Neural progenitor cell (in vitro differentiated cells): ENCODE measurements at regions not wholly inside any gene's neighbourhood (a gene's known extent, or its start where the extent isn't known, plus 50 kb on each side); places are given as distances from the start of the nearest gene placed in this dataset.

ENCODE experiments used
- DNase-seq: peaks from one replicate; pipeline ENCODE4 v3.0.0-alpha.2; 2016; ENCODE audit warnings: low spot score
- H2AFZ ChIP-seq: fragments of 200-600 bp; sonication (generic); replicated peaks from 2 replicates; pipeline ENCODE4 v1.6.1; 2016; ENCODE audit warnings: antibody characterized with exemption
- H3F3A ChIP-seq: fragments of 200-600 bp; sonication (generic); 2 replicates; pipeline ENCODE4 v1.6.1; 2016; ENCODE audit warnings: antibody characterized with exemption, low read depth
- H3K27ac ChIP-seq: fragments of 200-600 bp; sonication (generic); 2 replicates; pipeline ENCODE4 v1.5.1; 2016; ENCODE audit warnings: mild to moderate bottlenecking
- H3K27me3 ChIP-seq: fragments of 200-600 bp; sonication (generic); 2 replicates; pipeline ENCODE4 v1.6.1; 2016; ENCODE audit warnings: mild to moderate bottlenecking, moderate library complexity
- H3K36me3 ChIP-seq: fragments of 200-600 bp; sonication (generic); 2 replicates; pipeline ENCODE4 v1.5.1; 2016
- H3K4me1 ChIP-seq: fragments of 200-600 bp; sonication (generic); 2 replicates; pipeline ENCODE4 v1.6.1; 2016; ENCODE audit warnings: mixed run types
- H3K4me2 ChIP-seq: fragments of 200-600 bp; sonication (generic); 2 replicates; pipeline ENCODE4 v1.6.1; 2016
- H3K4me3 ChIP-seq: fragments of 200-600 bp; sonication (generic); 2 replicates; pipeline ENCODE4 v1.5.1; 2016
- H3K79me2 ChIP-seq: fragments of 200-600 bp; sonication (generic); 2 replicates; pipeline ENCODE4 v1.6.1; 2016; ENCODE audit warnings: low read depth
- H3K9ac ChIP-seq: fragments of 200-600 bp; sonication (generic); 2 replicates; pipeline ENCODE4 v1.6.1; 2016
- H3K9me3 ChIP-seq: fragments of 200-600 bp; sonication (generic); 2 replicates; pipeline ENCODE4 v1.5.1; 2016; ENCODE audit warnings: low read depth
- H4K20me1 ChIP-seq: fragments of 200-600 bp; sonication (generic); 2 replicates; pipeline ENCODE4 v1.6.1; 2016; ENCODE audit warnings: low read depth
- H3K27ac Mint-ChIP-seq: 3 replicates; pipeline ENCODE4 v1.8.0; 2021; ENCODE audit warnings: mixed read lengths
- H3K27me3 Mint-ChIP-seq: 2 replicates; pipeline ENCODE4 v1.8.0; 2022; ENCODE audit warnings: low read depth, mild to moderate bottlenecking, inconsistent platforms, moderate library complexity, mixed read lengths; ENCODE audit not compliant: insufficient read depth
- H3K36me3 Mint-ChIP-seq: 3 replicates; pipeline ENCODE4 v1.8.0; 2021; ENCODE audit warnings: mixed read lengths
- H3K4me1 Mint-ChIP-seq: 3 replicates; pipeline ENCODE4 v1.8.0; 2021; ENCODE audit warnings: mixed read lengths
- H3K4me3 Mint-ChIP-seq: 3 replicates; pipeline ENCODE4 v1.8.0; 2021; ENCODE audit warnings: mild to moderate bottlenecking, moderate library complexity, mixed read lengths
- H3K9me3 Mint-ChIP-seq: 3 replicates; pipeline ENCODE4 v1.8.0; 2020; ENCODE audit warnings: mixed read lengths
- EZH2 ChIP-seq: fragments of 200-600 bp; sonication (generic); IDR thresholded peaks from 2 replicates; pipeline ENCODE4 v1.6.1; 2017; ENCODE audit warnings: antibody characterized with exemption, mild to moderate bottlenecking, moderate library complexity
- EZH2phosphoT487 ChIP-seq: fragments of 200-600 bp; sonication (generic); IDR thresholded peaks from 2 replicates; pipeline ENCODE4 v1.6.1; 2017; ENCODE audit warnings: antibody characterized with exemption
- TF ChIP-seq, protein P1 (sequence below): fragments of 200-600 bp; sonication (generic); IDR thresholded peaks from 2 replicates; pipeline ENCODE4 v1.5.1; 2017; ENCODE audit warnings: antibody characterized with exemption, mild to moderate bottlenecking

- Histone ChIP-seq H3K27me3 (no peaks in the 10 kb centered on the region), H3K9ac (no peak overlapping the region), H3K27ac (no peak overlapping the region), H3K79me2 (no peaks in the 10 kb centered on the region), H3K4me2 (no peak overlapping the region), H3F3A (no peaks in the 10 kb centered on the region), H2AFZ (no peak overlapping the region), H3K36me3 (no peaks in the 10 kb centered on the region), H3K4me1 (peaks cover 18% of the 10 kb centered on the region), H3K9me3 (no peaks in the 10 kb centered on the region), H4K20me1 (no peaks in the 10 kb centered on the region), H3K4me3 (no peak overlapping the region)
- Mint-ChIP-seq H3K27ac (no peak overlapping the region), H3K9me3 (no peaks in the 10 kb centered on the region), H3K27me3 (peaks cover 2% of the 10 kb centered on the region), H3K36me3 (no peaks in the 10 kb centered on the region), H3K4me3 (no peak overlapping the region), H3K4me1 (peaks cover 23% of the 10 kb centered on the region)
- no peak for DNase-seq
- TF ChIP-seq EZH2phosphoT487 (no peak), EZH2 (no peak)
- TF ChIP-seq, protein P1, sequence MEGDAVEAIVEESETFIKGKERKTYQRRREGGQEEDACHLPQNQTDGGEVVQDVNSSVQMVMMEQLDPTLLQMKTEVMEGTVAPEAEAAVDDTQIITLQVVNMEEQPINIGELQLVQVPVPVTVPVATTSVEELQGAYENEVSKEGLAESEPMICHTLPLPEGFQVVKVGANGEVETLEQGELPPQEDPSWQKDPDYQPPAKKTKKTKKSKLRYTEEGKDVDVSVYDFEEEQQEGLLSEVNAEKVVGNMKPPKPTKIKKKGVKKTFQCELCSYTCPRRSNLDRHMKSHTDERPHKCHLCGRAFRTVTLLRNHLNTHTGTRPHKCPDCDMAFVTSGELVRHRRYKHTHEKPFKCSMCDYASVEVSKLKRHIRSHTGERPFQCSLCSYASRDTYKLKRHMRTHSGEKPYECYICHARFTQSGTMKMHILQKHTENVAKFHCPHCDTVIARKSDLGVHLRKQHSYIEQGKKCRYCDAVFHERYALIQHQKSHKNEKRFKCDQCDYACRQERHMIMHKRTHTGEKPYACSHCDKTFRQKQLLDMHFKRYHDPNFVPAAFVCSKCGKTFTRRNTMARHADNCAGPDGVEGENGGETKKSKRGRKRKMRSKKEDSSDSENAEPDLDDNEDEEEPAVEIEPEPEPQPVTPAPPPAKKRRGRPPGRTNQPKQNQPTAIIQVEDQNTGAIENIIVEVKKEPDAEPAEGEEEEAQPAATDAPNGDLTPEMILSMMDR = no peak
Measured at GRCh38 chr5:60360355-60360754, 339.6 kb downstream of the DEPDC1B start.

- Histone ChIP-seq H3K27me3 (no peaks in the 10 kb centered on the region), H3K4me1 (peaks cover 18% of the 10 kb centered on the region), H3K4me3 (no peak overlapping the region), H3K36me3 (no peaks in the 10 kb centered on the region), H3F3A (no peaks in the 10 kb centered on the region), H3K4me2 (no peak overlapping the region), H3K27ac (no peak overlapping the region), H3K9me3 (no peaks in the 10 kb centered on the region), H2AFZ (no peak overlapping the region), H4K20me1 (no peaks in the 10 kb centered on the region), H3K79me2 (no peaks in the 10 kb centered on the region), H3K9ac (no peak overlapping the region)
- H3K27me3 Mint-ChIP-seq = peaks cover 2% of the 10 kb centered on the region
- no peak overlapping the region for H3K4me3 Mint-ChIP-seq
- no peaks in the 10 kb centered on the region for H3K36me3 Mint-ChIP-seq
- no peak for DNase-seq
- peaks cover 23% of the 10 kb centered on the region for H3K4me1 Mint-ChIP-seq
- H3K9me3 Mint-ChIP-seq = no peaks in the 10 kb centered on the region
- TF ChIP-seq, protein P1 = no peak
- TF ChIP-seq EZH2 = no peak
- no peak for TF ChIP-seq EZH2phosphoT487
- no peak overlapping the region for H3K27ac Mint-ChIP-seq
Measured at GRCh38 chr5:60357302-60357701, 342.7 kb downstream of the DEPDC1B start.

- H3K9me3 Mint-ChIP-seq = no peaks in the 10 kb centered on the region
- H3K27me3 Mint-ChIP-seq = peaks cover 2% of the 10 kb centered on the region
- no peak overlapping the region for H3K4me3 Mint-ChIP-seq
- Histone ChIP-seq H3K27me3 (no peaks in the 10 kb centered on the region), H3K4me2 (no peak overlapping the region), H3F3A (no peaks in the 10 kb centered on the region), H4K20me1 (no peaks in the 10 kb centered on the region), H3K79me2 (no peaks in the 10 kb centered on the region), H2AFZ (no peak overlapping the region), H3K9me3 (no peaks in the 10 kb centered on the region), H3K36me3 (no peaks in the 10 kb centered on the region), H3K27ac (no peak overlapping the region), H3K4me3 (no peak overlapping the region), H3K9ac (no peak overlapping the region), H3K4me1 (peaks cover 16% of the 10 kb centered on the region)
- TF ChIP-seq, protein P1 = no peak
- TF ChIP-seq EZH2phosphoT487 (no peak), EZH2 (no peak)
- H3K27ac Mint-ChIP-seq = no peak overlapping the region
- no peak for DNase-seq
- peaks cover 23% of the 10 kb centered on the region for H3K4me1 Mint-ChIP-seq
- no peaks in the 10 kb centered on the region for H3K36me3 Mint-ChIP-seq
Measured at GRCh38 chr5:60356745-60357144, 343.2 kb downstream of the DEPDC1B start.
